ENCODE measurements at regions not wholly inside any gene's neighbourhood (a gene's known extent, or its start where the extent isn't known, plus 50 kb on each side); places are given as distances from the start of the nearest gene placed in this dataset.

- H3K4me1 Mint-ChIP-seq, result no peaks in the 10 kb centered on the region
- no peak overlapping the region for H3K4me3 Mint-ChIP-seq
- CTCF ChIA-PET, result no interaction called here
- no peaks in the 10 kb centered on the region for H3K36me3 Mint-ChIP-seq
- DNase-seq, result no peak
- H3K9me3 Mint-ChIP-seq (ENCODE audit: low read depth), result peaks cover 9% of the 10 kb centered on the region
- ATAC-seq, result no peak
- H3K27ac Mint-ChIP-seq, result no peak overlapping the region
- no peaks in the 10 kb centered on the region for H3K27me3 Mint-ChIP-seq
These were observed 623.2 kb downstream of the CDH8 start for GRCh38 chr16:61413021-61413420.

- Mint-ChIP-seq H3K4me3 (no peak overlapping the region), H3K36me3 (no peaks in the 10 kb centered on the region), H3K27ac (no peak overlapping the region), H3K4me1 (no peaks in the 10 kb centered on the region), H3K27me3 (no peaks in the 10 kb centered on the region), H3K9me3 (ENCODE audit: low read depth) (peaks cover 9% of the 10 kb centered on the region)
- no peak for ATAC-seq
- CTCF ChIA-PET, result no interaction called here
- DNase-seq, result no peak
These were observed 623.7 kb downstream of the CDH8 start for GRCh38 chr16:61412562-61412961.

- CTCF ChIA-PET, result no interaction called here
- H3K36me3 Mint-ChIP-seq, result no peaks in the 10 kb centered on the region
- H3K27ac Mint-ChIP-seq, result no peak overlapping the region
- H3K4me1 Mint-ChIP-seq, result no peaks in the 10 kb centered on the region
- H3K9me3 Mint-ChIP-seq (ENCODE audit: low read depth), result peaks cover 15% of the 10 kb centered on the region
- no peaks in the 10 kb centered on the region for H3K27me3 Mint-ChIP-seq
- DNase-seq (no peak), ATAC-seq (no peak)
- H3K4me3 Mint-ChIP-seq, result no peak overlapping the region
These were observed 626.6 kb downstream of the CDH8 start for GRCh38 chr16:61409604-61410003.

GRCh38 chr16:61403386-61403785 is 632.9 kb downstream of the CDH8 start:
- ATAC-seq (no peak), DNase-seq (no peak)
- H3K4me3 Mint-ChIP-seq, result no peak overlapping the region
- CTCF ChIA-PET, result no interaction called here
- H3K36me3 Mint-ChIP-seq, result no peaks in the 10 kb centered on the region
- H3K9me3 Mint-ChIP-seq (ENCODE audit: low read depth), result peaks cover 23% of the 10 kb centered on the region
- no peak overlapping the region for H3K27ac Mint-ChIP-seq
- no peaks in the 10 kb centered on the region for H3K27me3 Mint-ChIP-seq
- no peaks in the 10 kb centered on the region for H3K4me1 Mint-ChIP-seq

GRCh38 chr16:61391896-61392295 is 644.3 kb downstream of the CDH8 start:
- CTCF ChIA-PET, result no interaction called here
- Mint-ChIP-seq H3K27ac (no peak overlapping the region), H3K4me1 (no peaks in the 10 kb centered on the region), H3K27me3 (no peaks in the 10 kb centered on the region), H3K4me3 (no peak overlapping the region), H3K36me3 (no peaks in the 10 kb centered on the region), H3K9me3 (ENCODE audit: low read depth) (peaks cover 12% of the 10 kb centered on the region)
- no peak for ATAC-seq
- no peak for DNase-seq

GRCh38 chr16:61390965-61391637 is 645.1 kb downstream of the CDH8 start:
- CTCF ChIA-PET, result no interaction called here
- H3K27ac Mint-ChIP-seq, result no peak overlapping the region
- H3K27me3 Mint-ChIP-seq, result no peaks in the 10 kb centered on the region
- ATAC-seq (no peak), DNase-seq (no peak)
- H3K4me1 Mint-ChIP-seq, result no peaks in the 10 kb centered on the region
- H3K4me3 Mint-ChIP-seq, result no peak overlapping the region
- peaks cover 12% of the 10 kb centered on the region for H3K9me3 Mint-ChIP-seq (ENCODE audit: low read depth)
- no peaks in the 10 kb centered on the region for H3K36me3 Mint-ChIP-seq

GRCh38 chr16:61385392-61386071 is 650.7 kb downstream of the CDH8 start:
- no peaks in the 10 kb centered on the region for H3K27me3 Mint-ChIP-seq
- H3K36me3 Mint-ChIP-seq, result no peaks in the 10 kb centered on the region
- CTCF ChIA-PET, result no interaction called here
- no peaks in the 10 kb centered on the region for H3K4me1 Mint-ChIP-seq
- ATAC-seq (no peak), DNase-seq (no peak)
- no peak overlapping the region for H3K27ac Mint-ChIP-seq
- peaks cover 16% of the 10 kb centered on the region for H3K9me3 Mint-ChIP-seq (ENCODE audit: low read depth)
- no peak overlapping the region for H3K4me3 Mint-ChIP-seq

- Mint-ChIP-seq H3K27ac (no peak overlapping the region), H3K36me3 (no peaks in the 10 kb centered on the region), H3K27me3 (no peaks in the 10 kb centered on the region), H3K9me3 (ENCODE audit: low read depth) (peaks cover 19% of the 10 kb centered on the region), H3K4me1 (no peaks in the 10 kb centered on the region), H3K4me3 (no peak overlapping the region)
- CTCF ChIA-PET, result no interaction called here
- no peak for DNase-seq
- no peak for ATAC-seq
These were observed 653.8 kb downstream of the CDH8 start for GRCh38 chr16:61382435-61382834.

GRCh38 chr16:61379311-61379710 is 656.9 kb downstream of the CDH8 start:
- Mint-ChIP-seq H3K9me3 (ENCODE audit: low read depth) (peaks cover 15% of the 10 kb centered on the region), H3K27me3 (no peaks in the 10 kb centered on the region), H3K36me3 (no peaks in the 10 kb centered on the region), H3K27ac (no peak overlapping the region), H3K4me3 (no peak overlapping the region), H3K4me1 (no peaks in the 10 kb centered on the region)
- no peak for ATAC-seq
- no peak for DNase-seq
- CTCF ChIA-PET, result no interaction called here

GRCh38 chr16:61374071-61374470 is 662.2 kb downstream of the CDH8 start:
- no peak overlapping the region for H3K27ac Mint-ChIP-seq
- DNase-seq (no peak), ATAC-seq (no peak)
- CTCF ChIA-PET, result no interaction called here
- H3K4me1 Mint-ChIP-seq, result no peaks in the 10 kb centered on the region
- H3K27me3 Mint-ChIP-seq, result no peaks in the 10 kb centered on the region
- H3K36me3 Mint-ChIP-seq, result no peaks in the 10 kb centered on the region
- H3K9me3 Mint-ChIP-seq (ENCODE audit: low read depth), result peaks cover 7% of the 10 kb centered on the region
- H3K4me3 Mint-ChIP-seq, result no peak overlapping the region

GRCh38 chr16:61371881-61372280 is 664.4 kb downstream of the CDH8 start:
- Mint-ChIP-seq H3K4me1 (no peaks in the 10 kb centered on the region), H3K9me3 (ENCODE audit: low read depth) (peaks cover 4% of the 10 kb centered on the region), H3K27me3 (no peaks in the 10 kb centered on the region), H3K4me3 (no peak overlapping the region), H3K27ac (no peak overlapping the region), H3K36me3 (no peaks in the 10 kb centered on the region)
- CTCF ChIA-PET, result no interaction called here
- no peak for DNase-seq
- no peak for ATAC-seq

- H3K9me3 Mint-ChIP-seq (ENCODE audit: low read depth), result peaks cover 4% of the 10 kb centered on the region
- CTCF ChIA-PET, result no interaction called here
These were observed 664.9 kb downstream of the CDH8 start for GRCh38 chr16:61371388-61371787.

GRCh38 chr16:61370564-61370963 is 665.7 kb downstream of the CDH8 start:
- ATAC-seq (no peak), DNase-seq (no peak)
- no peaks in the 10 kb centered on the region for H3K36me3 Mint-ChIP-seq
- H3K9me3 Mint-ChIP-seq (ENCODE audit: low read depth), result peaks cover 7% of the 10 kb centered on the region
- no peak overlapping the region for H3K27ac Mint-ChIP-seq
- CTCF ChIA-PET, result no interaction called here
- H3K27me3 Mint-ChIP-seq, result no peaks in the 10 kb centered on the region
- no peak overlapping the region for H3K4me3 Mint-ChIP-seq
- no peaks in the 10 kb centered on the region for H3K4me1 Mint-ChIP-seq

More at GRCh38 chr16:61371388-61371787, 664.9 kb downstream of the CDH8 start:
- Mint-ChIP-seq H3K36me3 (no peaks in the 10 kb centered on the region), H3K27me3 (no peaks in the 10 kb centered on the region), H3K27ac (no peak overlapping the region), H3K4me3 (no peak overlapping the region), H3K4me1 (no peaks in the 10 kb centered on the region)
- ATAC-seq (no peak), DNase-seq (no peak)

- no peak overlapping the region for H3K4me3 Mint-ChIP-seq
These were observed 670.2 kb downstream of the CDH8 start for GRCh38 chr16:61366006-61366405.

More at GRCh38 chr16:61366006-61366405, 670.2 kb downstream of the CDH8 start:
- Mint-ChIP-seq H3K4me1 (no peaks in the 10 kb centered on the region), H3K27me3 (no peaks in the 10 kb centered on the region), H3K9me3 (ENCODE audit: low read depth) (peaks cover 7% of the 10 kb centered on the region), H3K36me3 (no peaks in the 10 kb centered on the region), H3K27ac (no peak overlapping the region)
- DNase-seq (no peak), ATAC-seq (no peak)
- CTCF ChIA-PET, result no interaction called here

Measured in activated CD8-positive, alpha-beta memory T cell treated with anti-CD3 and anti-CD28 coated beads, Interleukin-2, amount 10 ng/mL, durations not matched to agents 7 days and 5 days (primary cell).